RWPE2 (cell line): ENCODE measurements at regions not wholly inside any gene's neighbourhood (a gene's known extent, or its start where the extent isn't known, plus 50 kb on each side); places are given as distances from the start of the nearest gene placed in this dataset.

ENCODE experiments used
- ATAC-seq: fragments of 200-7000 bp; cut with Tn5 transposase; 3 replicates; pipeline ENCODE4 v1.9.1; 2021; ENCODE audit warnings: low read depth
- DNase-seq: peaks from one replicate; pipeline ENCODE4 v3.0.0-alpha.2; 2020; ENCODE audit warnings: low spot score
- H3K27ac ChIP-seq: fragments of 450-650 bp; 2 replicates; pipeline ENCODE4 v1.5.1; 2017; ENCODE audit warnings: mild to moderate bottlenecking; ENCODE audit not compliant: poor library complexity, severe bottlenecking
- H3K27me3 ChIP-seq: fragments of 250-450 bp; sonication (Bioruptor Pico); 2 replicates; pipeline ENCODE4 v1.5.1; 2021; ENCODE audit warnings: mild to moderate bottlenecking, moderate library complexity; ENCODE audit not compliant: insufficient read depth, poor library complexity, severe bottlenecking
- H3K36me3 ChIP-seq: fragments of 250-450 bp; sonication (Bioruptor Pico); 2 replicates; pipeline ENCODE4 v1.5.1; 2020; ENCODE audit warnings: low read depth, mild to moderate bottlenecking, moderate library complexity
- H3K4me1 ChIP-seq: fragments of 250-450 bp; sonication (Bioruptor Pico); 2 replicates; pipeline ENCODE4 v1.5.1; 2021; ENCODE audit warnings: mild to moderate bottlenecking, moderate library complexity; ENCODE audit not compliant: insufficient read depth, poor library complexity, severe bottlenecking
- H3K4me3 ChIP-seq: fragments of 250-450 bp; sonication (Bioruptor Pico); 2 replicates; pipeline ENCODE4 v1.5.1; 2021; ENCODE audit warnings: mild to moderate bottlenecking, moderate library complexity; ENCODE audit not compliant: severe bottlenecking
- H3K9me3 ChIP-seq: fragments of 250-450 bp; sonication (Bioruptor Pico); 2 replicates; pipeline ENCODE4 v1.5.1; 2021; ENCODE audit warnings: mild to moderate bottlenecking, moderate library complexity; ENCODE audit not compliant: severe bottlenecking
- TF ChIP-seq, protein P1 (sequence below): fragments of 450-650 bp; IDR thresholded peaks from one replicate; pipeline ENCODE4 v1.5.1; 2017; ENCODE audit warnings: mild to moderate bottlenecking, moderate library complexity; ENCODE audit not compliant: poor library complexity, severe bottlenecking

- H3K4me3 ChIP-seq: no peak overlapping the region
- H3K36me3 ChIP-seq: no peaks in the 10 kb centered on the region
- ATAC-seq (peak; percentile 80), DNase-seq (no peak)
- no peaks in the 10 kb centered on the region for H3K9me3 ChIP-seq
- no peak overlapping the region for H3K27ac ChIP-seq
- peaks cover 4% of the 10 kb centered on the region for H3K27me3 ChIP-seq
- TF ChIP-seq, protein P1, sequence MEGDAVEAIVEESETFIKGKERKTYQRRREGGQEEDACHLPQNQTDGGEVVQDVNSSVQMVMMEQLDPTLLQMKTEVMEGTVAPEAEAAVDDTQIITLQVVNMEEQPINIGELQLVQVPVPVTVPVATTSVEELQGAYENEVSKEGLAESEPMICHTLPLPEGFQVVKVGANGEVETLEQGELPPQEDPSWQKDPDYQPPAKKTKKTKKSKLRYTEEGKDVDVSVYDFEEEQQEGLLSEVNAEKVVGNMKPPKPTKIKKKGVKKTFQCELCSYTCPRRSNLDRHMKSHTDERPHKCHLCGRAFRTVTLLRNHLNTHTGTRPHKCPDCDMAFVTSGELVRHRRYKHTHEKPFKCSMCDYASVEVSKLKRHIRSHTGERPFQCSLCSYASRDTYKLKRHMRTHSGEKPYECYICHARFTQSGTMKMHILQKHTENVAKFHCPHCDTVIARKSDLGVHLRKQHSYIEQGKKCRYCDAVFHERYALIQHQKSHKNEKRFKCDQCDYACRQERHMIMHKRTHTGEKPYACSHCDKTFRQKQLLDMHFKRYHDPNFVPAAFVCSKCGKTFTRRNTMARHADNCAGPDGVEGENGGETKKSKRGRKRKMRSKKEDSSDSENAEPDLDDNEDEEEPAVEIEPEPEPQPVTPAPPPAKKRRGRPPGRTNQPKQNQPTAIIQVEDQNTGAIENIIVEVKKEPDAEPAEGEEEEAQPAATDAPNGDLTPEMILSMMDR: no peak
- H3K4me1 ChIP-seq: peaks cover 3% of the 10 kb centered on the region
These were observed 105.4 kb upstream of the FAM110C start for GRCh38 chr2:151553-152334.

DNA sequence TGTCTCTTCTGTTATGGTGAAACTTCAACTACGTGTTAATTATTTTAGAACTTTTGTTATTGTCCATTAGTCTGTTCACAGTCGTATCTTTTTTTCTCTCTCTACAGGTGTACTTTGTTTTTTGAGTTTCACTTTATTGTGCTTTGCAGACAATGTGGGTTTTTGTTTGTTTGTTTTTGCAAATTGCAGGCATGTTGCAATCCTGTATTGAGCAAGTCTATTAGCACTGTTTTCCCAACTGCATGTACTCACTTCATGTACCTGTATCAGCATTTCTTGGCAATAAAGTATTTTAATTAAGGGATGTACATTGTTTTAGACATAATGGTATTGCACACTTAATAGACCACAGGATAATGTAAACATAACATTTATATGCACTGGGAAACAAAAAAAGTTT lies 99.1 kb upstream of the FAM110C start:
- Histone ChIP-seq H3K4me1 (no peaks in the 10 kb centered on the region), H3K36me3 (no peaks in the 10 kb centered on the region), H3K27me3 (peaks cover 4% of the 10 kb centered on the region), H3K27ac (no peak overlapping the region), H3K9me3 (no peaks in the 10 kb centered on the region), H3K4me3 (no peak overlapping the region)
- DNase-seq (no peak), ATAC-seq (no peak)
- TF ChIP-seq, protein P1: no peak

DNA sequence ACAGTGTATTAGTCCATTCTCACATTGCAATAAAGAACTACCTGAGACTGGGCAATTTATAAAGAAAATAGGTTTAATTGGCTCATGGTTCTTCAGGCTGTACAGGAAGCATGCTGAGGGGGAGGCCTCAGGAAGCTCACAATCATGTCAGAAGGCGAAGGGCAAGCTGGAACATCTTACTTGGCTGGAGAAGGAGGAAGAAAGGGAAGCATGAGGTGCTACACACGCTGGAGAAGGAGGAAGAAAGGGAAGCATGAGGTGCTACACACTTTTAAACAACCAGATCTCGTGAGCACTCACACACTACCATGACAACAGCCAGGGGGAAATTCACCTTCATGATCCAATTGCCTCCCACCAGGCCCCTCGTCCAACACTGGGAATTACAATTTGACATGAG lies 95.3 kb upstream of the FAM110C start:
- Histone ChIP-seq H3K36me3 (no peaks in the 10 kb centered on the region; the same call in 1 of the 2 replicates), H3K4me1 (no peaks in the 10 kb centered on the region), H3K27me3 (no peaks in the 10 kb centered on the region), H3K4me3 (no peak overlapping the region), H3K27ac (no peak overlapping the region), H3K9me3 (no peaks in the 10 kb centered on the region)
- ATAC-seq (0 out of 3 replicates have a peak, but pooled peaks have one; percentile 35), DNase-seq (no peak)
- TF ChIP-seq, protein P1: no peak

DNA sequence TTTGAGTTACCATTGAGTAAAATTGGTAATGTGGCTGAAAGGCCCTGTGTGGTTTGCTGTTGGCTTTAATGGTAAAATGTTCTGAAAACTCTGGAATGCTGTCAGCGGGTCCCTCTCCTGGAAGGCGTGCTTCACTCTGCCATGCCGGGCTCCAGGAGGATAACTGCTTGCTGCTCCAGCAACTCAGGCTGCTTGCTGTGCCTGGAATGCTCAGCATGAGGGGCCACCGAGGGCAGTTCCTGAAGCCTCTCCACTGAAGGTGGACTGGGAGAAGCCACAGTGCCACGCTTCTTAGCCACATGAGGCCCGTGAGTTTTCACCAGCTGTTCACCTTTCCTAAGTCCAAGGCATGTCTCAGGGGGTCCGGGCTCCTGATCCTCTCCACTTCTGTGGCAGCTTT lies 90.4 kb upstream of the FAM110C start:
- H3K4me3 ChIP-seq: no peak overlapping the region
- no peaks in the 10 kb centered on the region for H3K4me1 ChIP-seq
- H3K36me3 ChIP-seq: no peaks in the 10 kb centered on the region; the same call in 1 of the 2 replicates
- ATAC-seq (no peak), DNase-seq (no peak)
- no peak overlapping the region for H3K27ac ChIP-seq
- no peaks in the 10 kb centered on the region for H3K27me3 ChIP-seq
- H3K9me3 ChIP-seq: no peaks in the 10 kb centered on the region
- TF ChIP-seq, protein P1: no peak
